ENCODE measurements at regions not wholly inside any gene's neighbourhood (a gene's known extent, or its start where the extent isn't known, plus 50 kb on each side); places are given as distances from the start of the nearest gene placed in this dataset.
"Not testable (repeated sequence)": the region's sequence is repeated elsewhere in the genome, so short reads cannot be mapped to it uniquely, and the experiment has no call there.

DNA sequence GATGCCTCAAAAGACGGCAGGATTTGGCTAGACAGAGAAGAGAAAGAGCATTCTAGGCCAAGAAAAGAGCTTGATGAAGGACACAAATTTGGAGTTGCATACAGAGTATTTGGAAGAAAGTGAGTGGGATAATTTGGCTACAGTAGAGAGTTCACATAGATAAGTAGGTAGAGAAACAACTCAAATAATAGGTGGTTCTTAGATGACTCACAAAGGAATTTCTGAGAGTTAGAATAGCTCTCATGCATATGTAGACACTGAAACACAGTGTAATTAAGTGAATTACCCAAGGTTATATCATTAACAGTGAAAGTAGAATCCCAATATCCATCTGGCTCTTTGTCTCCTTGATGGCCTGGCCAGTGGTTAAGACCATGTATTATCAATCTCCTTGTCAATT lies 228.6 kb upstream of the DDI1 start:
- no peak for DNase-seq (ENCODE audit: low spot score)
- TF ChIP-seq, protein P1, sequence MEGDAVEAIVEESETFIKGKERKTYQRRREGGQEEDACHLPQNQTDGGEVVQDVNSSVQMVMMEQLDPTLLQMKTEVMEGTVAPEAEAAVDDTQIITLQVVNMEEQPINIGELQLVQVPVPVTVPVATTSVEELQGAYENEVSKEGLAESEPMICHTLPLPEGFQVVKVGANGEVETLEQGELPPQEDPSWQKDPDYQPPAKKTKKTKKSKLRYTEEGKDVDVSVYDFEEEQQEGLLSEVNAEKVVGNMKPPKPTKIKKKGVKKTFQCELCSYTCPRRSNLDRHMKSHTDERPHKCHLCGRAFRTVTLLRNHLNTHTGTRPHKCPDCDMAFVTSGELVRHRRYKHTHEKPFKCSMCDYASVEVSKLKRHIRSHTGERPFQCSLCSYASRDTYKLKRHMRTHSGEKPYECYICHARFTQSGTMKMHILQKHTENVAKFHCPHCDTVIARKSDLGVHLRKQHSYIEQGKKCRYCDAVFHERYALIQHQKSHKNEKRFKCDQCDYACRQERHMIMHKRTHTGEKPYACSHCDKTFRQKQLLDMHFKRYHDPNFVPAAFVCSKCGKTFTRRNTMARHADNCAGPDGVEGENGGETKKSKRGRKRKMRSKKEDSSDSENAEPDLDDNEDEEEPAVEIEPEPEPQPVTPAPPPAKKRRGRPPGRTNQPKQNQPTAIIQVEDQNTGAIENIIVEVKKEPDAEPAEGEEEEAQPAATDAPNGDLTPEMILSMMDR (IDR thresholded peaks at IDR 0.05; ENCODE audit: extremely low read depth, missing control alignments), result no peak

DNA sequence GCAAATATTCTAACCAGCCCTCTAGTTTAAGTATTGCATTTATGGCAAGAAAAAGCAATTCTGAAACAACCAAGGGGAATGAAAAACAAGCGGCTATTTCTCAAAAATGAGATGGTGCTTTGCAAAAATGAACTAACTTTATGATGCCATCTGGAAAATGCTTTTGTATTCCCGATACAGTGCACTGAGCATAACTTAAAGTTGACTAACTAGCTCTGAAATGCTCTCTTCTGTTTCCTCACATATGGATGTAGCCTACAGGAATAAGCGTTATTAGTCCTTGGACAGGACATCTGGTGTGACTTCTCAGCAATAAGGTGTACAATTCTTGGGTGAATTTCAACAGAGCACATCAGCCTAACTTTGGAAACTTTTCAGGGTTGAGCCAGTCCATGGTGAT lies 228.2 kb upstream of the DDI1 start:
- TF ChIP-seq, protein P1 (IDR thresholded peaks at IDR 0.05; ENCODE audit: extremely low read depth, missing control alignments), result no peak
- DNase-seq (ENCODE audit: low spot score), result no peak

DNA sequence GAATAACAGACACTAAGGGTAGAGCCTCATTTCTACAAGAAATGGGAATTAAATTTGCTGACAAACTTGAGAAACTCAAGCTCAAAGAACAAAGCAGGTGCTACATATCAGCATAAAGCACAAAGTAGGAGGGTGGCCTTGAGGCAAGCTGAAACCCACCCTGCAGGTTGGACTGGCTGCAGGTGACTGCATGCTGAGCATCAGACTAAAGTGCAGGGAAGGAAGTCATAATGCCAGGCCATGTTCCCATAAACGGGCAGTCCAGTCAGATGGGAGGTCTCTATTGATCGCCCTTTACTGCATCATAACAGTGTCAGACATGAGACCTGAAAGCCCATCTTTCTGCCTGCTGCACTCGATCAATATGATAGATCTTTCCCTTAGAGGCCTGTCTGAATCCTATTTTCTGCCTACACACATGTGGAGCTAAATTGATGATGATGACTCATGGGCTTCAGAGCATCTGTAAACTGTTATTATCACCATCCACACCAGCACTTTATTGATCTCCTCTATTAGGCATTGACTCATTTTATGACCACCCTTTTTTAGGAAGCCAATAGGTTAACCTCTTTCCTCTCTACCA lies 224.5 kb upstream of the DDI1 start:
- TF ChIP-seq, protein P1 (IDR thresholded peaks at IDR 0.05; ENCODE audit: extremely low read depth, missing control alignments), result no peak
- no peak for DNase-seq (ENCODE audit: low spot score)

DNA sequence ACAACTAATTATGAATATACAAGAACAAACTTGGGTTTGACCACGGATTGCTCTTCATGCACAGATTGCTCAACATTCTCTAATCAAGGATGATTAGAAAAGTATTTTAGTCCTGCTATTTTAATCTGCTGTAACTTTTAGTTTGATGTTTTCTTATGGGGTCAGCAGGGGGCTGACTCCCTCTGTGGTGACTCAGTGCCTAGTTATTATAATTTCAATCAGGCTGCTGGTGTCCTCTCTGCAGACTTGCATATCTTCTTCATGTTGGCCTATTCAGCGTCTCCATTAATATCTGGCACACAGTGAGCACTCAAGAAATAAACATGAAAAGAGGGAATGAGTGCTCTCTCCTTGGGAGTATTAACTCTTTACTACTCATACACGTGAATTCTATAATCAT lies 223.8 kb upstream of the DDI1 start:
- DNase-seq (ENCODE audit: low spot score), result no peak
- TF ChIP-seq, protein P1 (IDR thresholded peaks at IDR 0.05; ENCODE audit: extremely low read depth, missing control alignments), result no peak

DNA sequence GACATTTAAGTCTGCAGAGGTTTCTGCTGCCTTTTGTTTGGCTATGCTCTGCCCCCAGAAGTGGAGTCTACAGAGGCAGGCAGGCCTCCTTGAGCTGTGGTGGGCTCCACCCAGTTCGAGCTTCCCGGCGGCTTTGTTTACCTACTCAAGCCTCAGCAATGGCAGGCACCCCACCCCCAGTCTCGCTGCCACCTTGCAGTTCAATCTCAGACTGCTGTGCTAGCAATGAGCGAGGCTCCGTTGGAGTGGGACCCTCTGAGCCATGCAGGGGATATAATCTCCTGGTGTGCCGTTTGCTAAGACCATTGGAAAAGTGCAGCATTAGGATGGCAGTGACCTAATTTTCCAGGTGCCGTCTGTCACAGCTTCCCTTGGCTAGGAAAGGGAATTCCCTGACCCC lies 216.1 kb upstream of the DDI1 start:
- DNase-seq (ENCODE audit: low spot score), result not testable (repeated sequence)

DNA sequence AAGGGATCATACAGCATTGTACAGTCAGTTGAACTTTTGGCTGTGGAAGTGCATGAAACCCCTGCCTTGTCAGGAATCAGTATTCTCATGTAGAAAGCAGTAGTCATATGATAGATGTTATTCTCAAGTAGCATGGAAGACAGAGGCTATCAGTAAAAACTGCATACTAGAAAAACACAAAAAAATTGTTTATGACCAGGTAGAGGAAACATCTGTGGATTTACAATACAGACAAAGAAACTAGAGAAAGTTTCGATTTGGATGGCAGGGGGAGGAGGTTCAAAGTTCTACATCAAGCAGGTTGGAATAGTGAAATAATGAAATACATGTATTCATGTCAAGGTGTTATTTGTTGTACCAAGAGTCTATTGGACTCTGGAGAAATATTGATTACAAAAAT lies 212.3 kb upstream of the DDI1 start:
- no peak for DNase-seq (ENCODE audit: low spot score)
- TF ChIP-seq, protein P1 (IDR thresholded peaks at IDR 0.05; ENCODE audit: extremely low read depth, missing control alignments), result no peak

DNA sequence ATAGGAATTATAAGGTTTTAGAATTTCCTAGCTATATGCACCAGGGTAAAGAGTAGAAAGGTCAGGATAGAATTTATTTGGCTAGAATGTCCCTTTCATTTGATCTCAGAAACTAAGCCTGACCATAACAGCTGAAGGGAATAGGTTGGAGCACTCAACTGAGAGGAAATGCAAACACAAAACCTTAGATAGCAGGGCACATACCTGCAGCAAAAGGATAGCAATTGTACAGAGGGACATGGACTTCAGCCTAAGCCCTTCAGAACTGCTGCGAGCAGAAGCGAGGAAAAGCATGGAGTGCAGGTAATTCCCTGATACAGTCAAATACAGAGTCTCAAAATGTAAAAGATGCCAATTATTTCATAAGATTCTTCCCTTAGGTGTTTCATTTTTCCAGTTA lies 211.0 kb upstream of the DDI1 start:
- no peak for DNase-seq (ENCODE audit: low spot score)
- TF ChIP-seq, protein P1 (IDR thresholded peaks at IDR 0.05; ENCODE audit: extremely low read depth, missing control alignments), result no peak

DNA sequence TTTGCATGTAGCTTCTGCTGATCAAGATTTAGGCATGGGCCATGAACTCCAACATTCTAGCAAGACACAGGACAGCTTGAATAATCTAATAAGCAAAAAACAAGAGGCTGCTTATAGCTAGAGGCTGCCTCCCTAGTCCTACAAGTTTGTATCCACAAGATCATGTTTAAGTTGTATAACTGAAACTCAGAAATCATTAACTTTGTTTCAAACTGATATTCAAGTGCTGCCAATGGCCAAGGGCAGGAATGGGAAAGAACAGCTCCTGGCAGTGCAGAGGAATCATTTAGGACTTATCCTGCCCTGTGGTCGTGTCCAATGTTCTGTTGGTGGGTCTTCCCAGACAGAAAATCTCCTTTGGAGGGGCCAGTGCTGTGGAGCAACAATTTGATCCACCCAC lies 209.6 kb upstream of the DDI1 start:
- TF ChIP-seq, protein P1 (IDR thresholded peaks at IDR 0.05; ENCODE audit: extremely low read depth, missing control alignments), result no peak
- DNase-seq (ENCODE audit: low spot score), result no peak
